ENCODE measurements at regions not wholly inside any gene's neighbourhood (a gene's known extent, or its start where the extent isn't known, plus 50 kb on each side); places are given as distances from the start of the nearest gene placed in this dataset.

- Histone ChIP-seq H3K4me1 (no peaks in the 10 kb centered on the region), H3K9me3 (no peaks in the 10 kb centered on the region), H3K27me3 (no peaks in the 10 kb centered on the region), H3K4me3 (no peak overlapping the region), H3K27ac (no peak overlapping the region), H3K36me3 (ENCODE audit: low read depth, missing control alignments) (no peaks in the 10 kb centered on the region)
- TF ChIP-seq, protein P1, sequence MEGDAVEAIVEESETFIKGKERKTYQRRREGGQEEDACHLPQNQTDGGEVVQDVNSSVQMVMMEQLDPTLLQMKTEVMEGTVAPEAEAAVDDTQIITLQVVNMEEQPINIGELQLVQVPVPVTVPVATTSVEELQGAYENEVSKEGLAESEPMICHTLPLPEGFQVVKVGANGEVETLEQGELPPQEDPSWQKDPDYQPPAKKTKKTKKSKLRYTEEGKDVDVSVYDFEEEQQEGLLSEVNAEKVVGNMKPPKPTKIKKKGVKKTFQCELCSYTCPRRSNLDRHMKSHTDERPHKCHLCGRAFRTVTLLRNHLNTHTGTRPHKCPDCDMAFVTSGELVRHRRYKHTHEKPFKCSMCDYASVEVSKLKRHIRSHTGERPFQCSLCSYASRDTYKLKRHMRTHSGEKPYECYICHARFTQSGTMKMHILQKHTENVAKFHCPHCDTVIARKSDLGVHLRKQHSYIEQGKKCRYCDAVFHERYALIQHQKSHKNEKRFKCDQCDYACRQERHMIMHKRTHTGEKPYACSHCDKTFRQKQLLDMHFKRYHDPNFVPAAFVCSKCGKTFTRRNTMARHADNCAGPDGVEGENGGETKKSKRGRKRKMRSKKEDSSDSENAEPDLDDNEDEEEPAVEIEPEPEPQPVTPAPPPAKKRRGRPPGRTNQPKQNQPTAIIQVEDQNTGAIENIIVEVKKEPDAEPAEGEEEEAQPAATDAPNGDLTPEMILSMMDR (IDR thresholded peaks at IDR 0.05) = no peak
- TF ChIP-seq POLR2A (IDR thresholded peaks at IDR 0.05) = no peak
- intact Hi-C loops (cut with DNase I; ENCODE audit: low total_unique reads) = no loop called here
- 86 to 89% methylated on average over 5 of the region's 5 CpGs for WGBS, 2 donors
- DNase-seq = no peak
These were observed 259.3 kb downstream of the DCDC2C start for GRCh38 chr2:3962719-3963118.

- Histone ChIP-seq H3K9me3 (no peaks in the 10 kb centered on the region), H3K27ac (no peak overlapping the region), H3K4me1 (no peaks in the 10 kb centered on the region), H3K4me3 (no peak overlapping the region), H3K36me3 (ENCODE audit: low read depth, missing control alignments) (no peaks in the 10 kb centered on the region), H3K27me3 (no peaks in the 10 kb centered on the region)
- no peak for TF ChIP-seq POLR2A (IDR thresholded peaks at IDR 0.05)
- TF ChIP-seq, protein P1 (IDR thresholded peaks at IDR 0.05) = no peak
- intact Hi-C loops (cut with DNase I; ENCODE audit: low total_unique reads) = no loop called here
- WGBS, 2 donors = 88 to 95% methylated on average over 10 of the region's 10 CpGs
- no peak for DNase-seq
These were observed 261.8 kb downstream of the DCDC2C start for GRCh38 chr2:3965211-3965610.

DNA sequence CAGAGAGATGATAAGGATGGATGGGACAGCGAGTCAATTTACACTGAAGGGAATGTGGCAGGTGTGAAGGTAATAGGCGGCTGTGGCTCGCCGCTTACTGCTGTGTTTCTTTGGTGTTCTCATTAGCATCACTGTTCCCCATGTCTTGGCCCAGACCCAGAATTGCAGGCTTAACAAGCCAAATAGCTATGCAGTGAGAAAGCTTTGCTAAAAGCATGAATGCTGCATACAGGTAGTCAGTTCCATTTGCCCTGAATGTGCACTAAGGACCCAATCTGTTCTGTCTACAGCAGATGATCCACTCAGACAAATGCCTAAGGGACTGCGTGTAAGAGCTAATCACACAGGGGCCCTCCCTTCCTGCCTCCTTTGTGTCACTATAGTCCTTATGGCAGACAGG is 262.6 kb downstream of the DCDC2C start:
- intact Hi-C loops (cut with DNase I; ENCODE audit: low total_unique reads) = no loop called here

GRCh38 chr2:3966470-3966869 is 263.1 kb downstream of the DCDC2C start:
- intact Hi-C loops (cut with DNase I; ENCODE audit: low total_unique reads) = no loop called here

More for the DNA sequence above, 262.6 kb downstream of the DCDC2C start:
- H3K4me3 ChIP-seq = no peak overlapping the region
- H3K9me3 ChIP-seq = no peaks in the 10 kb centered on the region
- no peaks in the 10 kb centered on the region for H3K27me3 ChIP-seq
- no peak overlapping the region for H3K27ac ChIP-seq
- H3K36me3 ChIP-seq (ENCODE audit: low read depth, missing control alignments) = no peaks in the 10 kb centered on the region
- DNase-seq = no peak
- no peak for TF ChIP-seq POLR2A (IDR thresholded peaks at IDR 0.05)
- TF ChIP-seq, protein P1 (IDR thresholded peaks at IDR 0.05) = no peak
- H3K4me1 ChIP-seq = no peaks in the 10 kb centered on the region
- WGBS, 2 donors = 83 to 89% methylated on average over 5 of the region's 5 CpGs

GRCh38 chr2:3968736-3969135 is 265.4 kb downstream of the DCDC2C start:
- Histone ChIP-seq H3K4me3 (no peak overlapping the region), H3K27me3 (no peaks in the 10 kb centered on the region), H3K4me1 (no peaks in the 10 kb centered on the region), H3K9me3 (no peaks in the 10 kb centered on the region), H3K36me3 (ENCODE audit: low read depth, missing control alignments) (no peaks in the 10 kb centered on the region), H3K27ac (no peak overlapping the region)
- no peak for DNase-seq
- intact Hi-C loops (cut with DNase I; ENCODE audit: low total_unique reads) = no loop called here
- TF ChIP-seq, protein P1 (IDR thresholded peaks at IDR 0.05) = no peak
- no peak for TF ChIP-seq POLR2A (IDR thresholded peaks at IDR 0.05)
- 56 to 83% methylated on average over 5 to 6 of the region's 6 CpGs for WGBS, 2 donors

More at GRCh38 chr2:3966470-3966869, 263.1 kb downstream of the DCDC2C start:
- 91 to 93% methylated on average over 4 to 5 of the region's 5 CpGs for WGBS, 2 donors
- DNase-seq = no peak
- Histone ChIP-seq H3K36me3 (ENCODE audit: low read depth, missing control alignments) (no peaks in the 10 kb centered on the region), H3K4me1 (no peaks in the 10 kb centered on the region), H3K4me3 (no peak overlapping the region), H3K9me3 (no peaks in the 10 kb centered on the region), H3K27me3 (no peaks in the 10 kb centered on the region), H3K27ac (no peak overlapping the region)
- no peak for TF ChIP-seq POLR2A (IDR thresholded peaks at IDR 0.05)
- TF ChIP-seq, protein P1 (IDR thresholded peaks at IDR 0.05) = no peak
